ENCODE measurements at regions not wholly inside any gene's neighbourhood (a gene's known extent, or its start where the extent isn't known, plus 50 kb on each side); places are given as distances from the start of the nearest gene placed in this dataset.

DNA sequence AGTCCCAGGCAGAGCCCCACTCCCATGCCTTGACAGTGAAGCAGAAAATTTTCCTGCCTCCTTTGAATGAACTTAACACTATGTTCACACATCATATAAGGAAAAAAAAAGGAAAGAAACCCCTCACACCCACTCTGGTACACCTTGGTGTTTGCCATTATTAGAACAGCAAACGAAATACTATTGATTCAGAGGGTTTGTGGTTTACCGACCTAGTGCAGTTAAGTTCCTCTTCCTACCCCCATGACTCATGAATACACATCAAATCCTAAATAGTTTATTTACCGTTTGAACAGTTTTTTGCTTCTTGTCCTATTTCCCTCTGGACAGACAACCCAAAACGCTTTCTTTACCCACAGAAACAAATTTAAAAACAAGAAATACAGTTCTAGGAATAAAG lies 237.7 kb downstream of the FOXA2 start:
- TF ChIP-seq, protein P1, sequence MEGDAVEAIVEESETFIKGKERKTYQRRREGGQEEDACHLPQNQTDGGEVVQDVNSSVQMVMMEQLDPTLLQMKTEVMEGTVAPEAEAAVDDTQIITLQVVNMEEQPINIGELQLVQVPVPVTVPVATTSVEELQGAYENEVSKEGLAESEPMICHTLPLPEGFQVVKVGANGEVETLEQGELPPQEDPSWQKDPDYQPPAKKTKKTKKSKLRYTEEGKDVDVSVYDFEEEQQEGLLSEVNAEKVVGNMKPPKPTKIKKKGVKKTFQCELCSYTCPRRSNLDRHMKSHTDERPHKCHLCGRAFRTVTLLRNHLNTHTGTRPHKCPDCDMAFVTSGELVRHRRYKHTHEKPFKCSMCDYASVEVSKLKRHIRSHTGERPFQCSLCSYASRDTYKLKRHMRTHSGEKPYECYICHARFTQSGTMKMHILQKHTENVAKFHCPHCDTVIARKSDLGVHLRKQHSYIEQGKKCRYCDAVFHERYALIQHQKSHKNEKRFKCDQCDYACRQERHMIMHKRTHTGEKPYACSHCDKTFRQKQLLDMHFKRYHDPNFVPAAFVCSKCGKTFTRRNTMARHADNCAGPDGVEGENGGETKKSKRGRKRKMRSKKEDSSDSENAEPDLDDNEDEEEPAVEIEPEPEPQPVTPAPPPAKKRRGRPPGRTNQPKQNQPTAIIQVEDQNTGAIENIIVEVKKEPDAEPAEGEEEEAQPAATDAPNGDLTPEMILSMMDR (IDR thresholded peaks at IDR 0.05; ENCODE audit: insufficient read depth, low read depth, low read length): no peak
- TF ChIP-seq EZH2 (IDR thresholded peaks at IDR 0.05; ENCODE audit: insufficient read depth, low read length): no peak

All from astrocyte (in vitro differentiated cells and primary cell).